Nephron progenitor cell (in vitro differentiated cells): ENCODE measurements at regions not wholly inside any gene's neighbourhood (a gene's known extent, or its start where the extent isn't known, plus 50 kb on each side); places are given as distances from the start of the nearest gene placed in this dataset.

Experiments used
- DNase-seq: peaks from one replicate; pipeline ENCODE4 v3.0.0; 2021
- H3K27ac Mint-ChIP-seq: 2 replicates; pipeline ENCODE4 v1.8.0; 2021; ENCODE audit warnings: mild to moderate bottlenecking, moderate library complexity, mixed read lengths
- H3K27me3 Mint-ChIP-seq: 2 replicates; pipeline ENCODE4 v1.8.0; 2021; ENCODE audit warnings: mild to moderate bottlenecking, low read depth, mixed read lengths; ENCODE audit not compliant: poor library complexity
- H3K36me3 Mint-ChIP-seq: 2 replicates; pipeline ENCODE4 v1.8.0; 2021; ENCODE audit warnings: low read depth, mixed read lengths
- H3K4me1 Mint-ChIP-seq: 2 replicates; pipeline ENCODE4 v1.8.0; 2021; ENCODE audit warnings: mixed read lengths
- H3K4me3 Mint-ChIP-seq: 2 replicates; pipeline ENCODE4 v1.8.0; 2021; ENCODE audit warnings: mild to moderate bottlenecking, moderate library complexity, mixed read lengths
- H3K9me3 Mint-ChIP-seq: 2 replicates; pipeline ENCODE4 v1.8.0; 2021; ENCODE audit warnings: mild to moderate bottlenecking, moderate library complexity, mixed read lengths
- TF ChIP-seq, protein P1 (sequence below): fragments of 200-600 bp; sonication (generic); IDR thresholded peaks from 2 replicates; pipeline ENCODE4 v1.5.0; 2021; ENCODE audit warnings: antibody characterized with exemption

DNA sequence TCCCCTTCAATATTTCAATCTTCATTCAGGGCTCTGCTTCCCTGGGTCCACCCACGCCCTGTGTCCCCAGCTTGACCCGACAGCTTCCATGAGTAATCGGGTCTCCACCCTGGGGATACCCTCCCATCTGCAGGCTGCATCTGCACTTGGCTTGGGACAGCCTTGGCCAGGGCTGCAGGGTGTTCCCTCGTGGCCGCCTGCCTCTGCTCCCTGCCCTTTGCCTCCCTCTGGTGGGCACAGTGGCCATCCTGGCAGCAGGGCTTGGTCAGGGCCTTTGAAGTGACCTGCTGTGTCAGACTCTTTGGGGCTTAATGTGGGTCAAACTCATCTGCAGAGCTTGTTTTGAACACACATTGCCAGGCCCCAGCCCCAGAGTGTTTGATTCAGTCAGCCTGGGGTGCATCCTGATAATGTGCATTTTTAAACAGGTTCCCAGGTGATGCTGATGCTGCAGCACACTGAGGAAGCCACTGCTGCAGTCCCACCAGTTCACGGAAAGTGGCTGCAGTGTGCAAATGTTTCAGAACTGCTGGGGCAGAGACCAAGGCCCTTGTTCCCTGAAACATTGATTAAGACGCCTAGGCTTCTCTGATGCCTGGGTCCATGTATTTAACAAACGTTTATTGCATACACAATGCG lies 80.7 kb upstream of the SEC61G start:
- peaks cover 19% of the 10 kb centered on the region for H3K4me1 Mint-ChIP-seq

DNA sequence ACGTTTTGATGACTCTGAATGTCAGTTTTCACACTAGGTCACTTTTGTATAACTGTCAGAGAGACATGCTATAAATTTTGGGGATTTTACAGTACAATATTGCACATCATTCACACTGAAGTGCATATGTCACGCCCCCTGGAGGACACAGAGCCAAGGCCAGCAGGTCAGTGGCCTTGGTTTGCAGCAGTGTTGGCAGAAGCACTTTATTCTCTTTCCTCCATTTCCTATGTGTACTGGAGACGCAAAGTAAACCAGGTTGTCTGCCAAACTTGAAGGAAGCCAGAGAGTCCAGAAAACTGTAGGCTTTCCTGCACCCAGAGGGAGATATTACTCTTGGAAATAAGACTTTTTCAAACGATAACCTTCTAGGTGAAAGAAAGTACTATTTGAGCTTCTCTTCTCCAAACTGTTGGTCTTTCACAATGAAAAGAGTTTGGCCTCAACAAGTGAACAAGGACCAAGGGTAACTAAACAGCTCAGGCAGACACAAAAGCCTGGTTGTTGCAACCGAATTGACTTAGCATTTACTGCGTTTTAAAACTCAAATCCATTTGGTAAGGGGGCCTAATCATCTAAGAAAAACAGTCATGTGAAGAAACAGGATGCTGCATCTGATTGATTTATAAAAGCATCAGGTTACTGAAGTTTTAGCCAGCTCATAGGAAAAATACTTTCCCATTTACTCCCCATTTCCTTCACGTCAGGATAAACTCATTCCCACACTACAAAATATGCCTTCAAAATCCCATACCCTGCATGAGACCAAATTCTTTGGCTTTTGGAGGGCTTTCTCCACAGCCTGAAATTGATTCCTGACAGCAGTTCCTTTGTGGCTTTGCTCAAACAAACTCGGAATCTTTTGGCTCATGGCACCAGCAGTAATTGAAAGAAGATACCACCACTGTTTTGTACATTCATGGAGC lies 83.0 kb upstream of the SEC61G start:
- Mint-ChIP-seq H3K36me3 (no peaks in the 10 kb centered on the region), H3K4me1 (peaks cover 15% of the 10 kb centered on the region), H3K9me3 (no peaks in the 10 kb centered on the region), H3K4me3 (no peak overlapping the region), H3K27me3 (peaks cover 8% of the 10 kb centered on the region), H3K27ac (peak overlapping the region; percentile 66)
- TF ChIP-seq, protein P1, sequence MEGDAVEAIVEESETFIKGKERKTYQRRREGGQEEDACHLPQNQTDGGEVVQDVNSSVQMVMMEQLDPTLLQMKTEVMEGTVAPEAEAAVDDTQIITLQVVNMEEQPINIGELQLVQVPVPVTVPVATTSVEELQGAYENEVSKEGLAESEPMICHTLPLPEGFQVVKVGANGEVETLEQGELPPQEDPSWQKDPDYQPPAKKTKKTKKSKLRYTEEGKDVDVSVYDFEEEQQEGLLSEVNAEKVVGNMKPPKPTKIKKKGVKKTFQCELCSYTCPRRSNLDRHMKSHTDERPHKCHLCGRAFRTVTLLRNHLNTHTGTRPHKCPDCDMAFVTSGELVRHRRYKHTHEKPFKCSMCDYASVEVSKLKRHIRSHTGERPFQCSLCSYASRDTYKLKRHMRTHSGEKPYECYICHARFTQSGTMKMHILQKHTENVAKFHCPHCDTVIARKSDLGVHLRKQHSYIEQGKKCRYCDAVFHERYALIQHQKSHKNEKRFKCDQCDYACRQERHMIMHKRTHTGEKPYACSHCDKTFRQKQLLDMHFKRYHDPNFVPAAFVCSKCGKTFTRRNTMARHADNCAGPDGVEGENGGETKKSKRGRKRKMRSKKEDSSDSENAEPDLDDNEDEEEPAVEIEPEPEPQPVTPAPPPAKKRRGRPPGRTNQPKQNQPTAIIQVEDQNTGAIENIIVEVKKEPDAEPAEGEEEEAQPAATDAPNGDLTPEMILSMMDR = peak; percentile 26
- peak; percentile 16 for DNase-seq

More for the DNA sequence above, 80.7 kb upstream of the SEC61G start:
- no peak overlapping the region for H3K27ac Mint-ChIP-seq
- peak; percentile 64 for DNase-seq
- H3K4me3 Mint-ChIP-seq = no peak overlapping the region
- peaks cover 12% of the 10 kb centered on the region for H3K27me3 Mint-ChIP-seq
- TF ChIP-seq, protein P1 = peak; percentile 54
- H3K36me3 Mint-ChIP-seq = no peaks in the 10 kb centered on the region
- peaks cover 3% of the 10 kb centered on the region for H3K9me3 Mint-ChIP-seq

DNA sequence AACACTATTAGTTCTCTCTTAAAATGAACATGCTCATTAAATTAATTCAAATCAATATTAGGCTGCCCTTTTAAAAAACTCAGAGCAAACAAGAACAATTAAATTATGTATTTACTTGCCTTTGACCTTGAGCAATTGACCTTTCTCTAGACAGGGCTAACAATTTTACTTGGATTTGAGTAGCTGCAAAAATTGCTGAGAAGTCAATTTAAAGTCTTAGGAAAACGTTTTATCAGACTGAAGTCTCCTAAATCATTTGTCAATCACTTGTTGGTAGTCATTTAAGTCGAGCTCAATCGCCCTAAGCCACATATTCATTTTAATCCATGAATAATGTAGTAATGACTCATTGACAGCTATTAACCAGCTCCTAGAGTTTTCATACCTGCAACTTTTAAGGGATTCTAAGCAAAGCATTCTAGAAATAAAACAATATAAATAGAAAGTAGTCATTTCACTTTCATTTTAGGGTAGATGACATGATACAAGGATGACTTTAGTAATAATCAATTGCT lies 84.9 kb upstream of the SEC61G start:
- Mint-ChIP-seq H3K27me3 (peaks cover 8% of the 10 kb centered on the region), H3K4me3 (no peak overlapping the region), H3K4me1 (peaks cover 15% of the 10 kb centered on the region), H3K9me3 (peaks cover 7% of the 10 kb centered on the region), H3K27ac (no peak overlapping the region), H3K36me3 (no peaks in the 10 kb centered on the region)
- DNase-seq = no peak
- TF ChIP-seq, protein P1 = no peak

DNA sequence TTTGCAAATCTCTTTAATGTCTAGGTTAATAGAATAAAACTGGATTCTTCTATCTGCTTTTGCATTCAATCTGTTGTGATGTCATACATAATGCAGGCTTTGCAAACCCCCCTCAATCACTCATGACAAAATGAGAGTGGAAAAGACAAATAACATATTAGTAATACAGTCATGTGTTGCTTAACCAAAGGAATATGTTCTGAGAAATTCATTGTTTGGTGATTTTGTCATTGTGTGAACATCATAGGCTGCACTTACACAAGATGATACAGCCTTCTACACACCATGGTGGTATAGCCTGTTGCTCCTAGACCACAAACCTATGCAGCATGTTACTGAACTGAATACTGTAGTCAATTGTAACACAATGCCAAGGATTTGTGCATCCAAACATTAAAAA lies 87.3 kb upstream of the SEC61G start:
- Mint-ChIP-seq H3K36me3 (no peaks in the 10 kb centered on the region), H3K9me3 (peaks cover 31% of the 10 kb centered on the region), H3K4me1 (peaks cover 15% of the 10 kb centered on the region), H3K4me3 (no peak overlapping the region), H3K27me3 (peaks cover 4% of the 10 kb centered on the region), H3K27ac (no peak overlapping the region)
- TF ChIP-seq, protein P1 = no peak
- no peak for DNase-seq

DNA sequence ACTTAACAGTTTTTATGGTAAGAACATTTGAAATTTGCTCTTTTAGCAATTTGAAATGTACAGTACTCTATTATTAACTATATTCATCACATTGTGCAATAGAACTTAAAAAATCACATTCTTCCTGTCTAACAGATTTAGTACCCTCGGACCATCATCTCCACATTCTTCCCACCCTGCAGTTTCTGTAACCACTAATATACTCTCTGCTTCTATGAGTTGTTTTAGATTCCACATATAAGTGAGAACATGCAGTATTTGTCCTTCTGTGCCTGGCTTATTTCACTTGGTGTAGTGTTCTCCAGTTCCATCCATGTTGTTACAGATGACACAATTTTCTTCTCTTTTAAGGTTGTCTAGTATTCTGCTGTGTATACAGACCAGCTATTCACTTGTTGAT lies 88.9 kb upstream of the SEC61G start:
- DNase-seq = no peak
- peaks cover 47% of the 10 kb centered on the region for H3K9me3 Mint-ChIP-seq
- H3K4me1 Mint-ChIP-seq = peaks cover under 1% of the 10 kb centered on the region
- no peak overlapping the region for H3K27ac Mint-ChIP-seq
- H3K4me3 Mint-ChIP-seq = no peak overlapping the region
- no peaks in the 10 kb centered on the region for H3K36me3 Mint-ChIP-seq
- peaks cover 10% of the 10 kb centered on the region for H3K27me3 Mint-ChIP-seq
- TF ChIP-seq, protein P1 = no peak
